Prostate gland (tissue), 2 donors: ENCODE measurements at regions not wholly inside any gene's neighbourhood (a gene's known extent, or its start where the extent isn't known, plus 50 kb on each side); places are given as distances from the start of the nearest gene placed in this dataset.
"Not testable (repeated sequence)": the region's sequence is repeated elsewhere in the genome, so short reads cannot be mapped to it uniquely, and the experiment has no call there.

Experiments used
- DNase-seq: peaks from one replicate; pipeline ENCODE4 v3.0.0-alpha.2; 2019; ENCODE audit warnings: low spot score
- H3K27ac ChIP-seq, 2 donors: fragments of 200-600 bp; sonication (generic); 2 replicates each; pipeline ENCODE4 v1.5.1; 2017 to 2019
- H3K27me3 ChIP-seq: fragments of 200-600 bp; sonication (generic); replicated peaks from 2 replicates; pipeline ENCODE4 v1.5.1; 2019; ENCODE audit not compliant: insufficient read depth
- H3K36me3 ChIP-seq, 2 donors: fragments of 200-600 bp; sonication (generic); 1 replicate in 1 of 2; 2 replicates in 1 of 2; pipeline versions ENCODE4 v1.5.1 to v1.8.1; 2017 to 2019
- H3K4me1 ChIP-seq: fragments of 200-600 bp; sonication (generic); replicated peaks from 2 replicates; pipeline ENCODE4 v1.5.1; 2019
- H3K4me3 ChIP-seq, 2 donors: fragments of 200-600 bp; sonication (generic); 2 replicates each; pipeline ENCODE4 v1.5.1; 2017 to 2019
- H3K9me3 ChIP-seq: fragments of 200-600 bp; sonication (generic); 2 replicates; pipeline ENCODE4 v1.5.1; 2017
- CTCF ChIP-seq, 4 experiments: fragments of 200-600 bp in 2 of 4; fragments of 450-650 bp in 2 of 4; sonication (generic) in 2 of 4; IDR thresholded peaks; 1 replicate in 3 of 4; 2 replicates in 1 of 4; pipeline ENCODE4 v1.5.1; 2016 to 2019; ENCODE audit warnings: antibody characterized with exemption in 4 of 4, mild to moderate bottlenecking in 2 of 4, moderate library complexity in 2 of 4
- POLR2A ChIP-seq: fragments of 450-650 bp; IDR thresholded peaks from one replicate; pipeline ENCODE4 v1.6.1; 2016; ENCODE audit warnings: antibody characterized with exemption, mild to moderate bottlenecking
- POLR2AphosphoS5 ChIP-seq: sonication (generic); formaldehyde crosslinking; IDR thresholded peaks from one replicate; pipeline ENCODE4 v1.6.1; 2017; ENCODE audit warnings: antibody characterized with exemption
- WGBS: methylation state at CpG from one replicate; pipeline ENCODE4 v1.1.5; 2018; 5-methylcytosine and 5-hydroxymethylcytosine counted together
- intact Hi-C: fragments of 100-400 bp; cut with DNase I; formaldehyde crosslinking; loops from one replicate; pipeline ENCODE4 v1.14.2; 2022

DNA sequence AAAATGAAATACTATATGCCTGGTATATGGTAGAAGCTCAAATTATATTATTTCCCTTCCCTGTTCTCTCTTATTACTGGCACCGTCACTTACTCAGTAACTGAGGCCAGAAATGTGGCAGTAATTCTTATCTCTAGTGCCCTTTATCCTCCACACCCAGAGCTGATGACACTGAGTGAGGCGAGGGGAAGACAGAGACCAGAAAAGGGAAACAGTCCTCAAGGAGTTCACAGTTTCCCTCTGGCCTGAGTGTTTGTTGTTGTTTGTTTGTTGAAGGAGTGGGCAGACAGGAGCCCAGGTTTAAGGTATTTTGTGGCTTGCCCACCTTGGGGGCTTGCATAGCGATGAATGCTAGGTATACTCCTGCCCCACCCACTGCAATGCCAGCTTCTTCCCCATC lies 101.5 kb upstream of the FNDC3A start:
- no peak overlapping the region for H3K4me3 ChIP-seq
- H3K27me3 ChIP-seq = no peaks in the 10 kb centered on the region
- no peaks in the 10 kb centered on the region for H3K36me3 ChIP-seq
- intact Hi-C loops = no loop called here
- TF ChIP-seq POLR2A = no peak
- no peak for TF ChIP-seq CTCF (IDR thresholded peaks at IDR 0.05)
- TF ChIP-seq POLR2AphosphoS5 = no peak
- no peaks in the 10 kb centered on the region for H3K9me3 ChIP-seq
- H3K27ac ChIP-seq = no peak overlapping the region
- H3K4me1 ChIP-seq = no peaks in the 10 kb centered on the region
- WGBS = 72% methylated on average over 3 of the region's 3 CpGs
- DNase-seq = no peak

GRCh38 chr13:48875047-48875446 lies 100.7 kb upstream of the FNDC3A start:
- no peak overlapping the region for H3K27ac ChIP-seq
- WGBS = 21% methylated on average over 4 of the region's 4 CpGs
- no peak overlapping the region for H3K4me3 ChIP-seq
- intact Hi-C loops = no loop called here
- H3K9me3 ChIP-seq = no peaks in the 10 kb centered on the region
- no peak for DNase-seq
- TF ChIP-seq POLR2AphosphoS5 (no peak), CTCF (IDR thresholded peaks at IDR 0.05) (no peak), POLR2A (no peak)
- H3K36me3 ChIP-seq = no peaks in the 10 kb centered on the region
- H3K4me1 ChIP-seq = no peaks in the 10 kb centered on the region
- H3K27me3 ChIP-seq = no peaks in the 10 kb centered on the region

- Histone ChIP-seq H3K9me3 (no peaks in the 10 kb centered on the region), H3K36me3 (no peaks in the 10 kb centered on the region), H3K27ac (no peak overlapping the region), H3K4me1 (no peaks in the 10 kb centered on the region), H3K4me3 (no peak overlapping the region), H3K27me3 (no peaks in the 10 kb centered on the region)
- intact Hi-C loops = no loop called here
- DNase-seq = no peak
- TF ChIP-seq CTCF (IDR thresholded peaks at IDR 0.05) = no peak
- no peak for TF ChIP-seq POLR2A
- TF ChIP-seq POLR2AphosphoS5 = no peak
These were observed 99.4 kb upstream of the FNDC3A start for GRCh38 chr13:48876289-48876688.

DNA sequence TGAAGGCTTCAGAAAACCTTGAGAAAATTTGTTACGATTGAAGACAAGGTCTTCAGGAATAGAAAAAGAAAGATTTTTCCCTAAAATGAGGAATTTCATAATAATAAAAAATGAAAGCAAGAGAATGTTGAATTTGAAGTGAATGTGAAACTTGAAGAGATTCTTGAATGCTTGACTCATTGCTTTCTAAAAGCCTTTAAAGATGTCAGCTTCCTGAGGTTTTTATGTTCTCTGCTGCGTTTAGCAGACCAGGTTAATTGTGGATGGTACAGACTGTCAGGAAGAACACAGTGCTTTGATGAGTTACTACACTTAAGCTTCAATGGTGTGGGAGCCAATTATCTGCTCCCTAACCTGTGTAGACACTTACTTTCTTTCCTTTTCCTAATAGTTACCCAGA lies 96.3 kb upstream of the FNDC3A start:
- Histone ChIP-seq H3K27ac (no peak overlapping the region), H3K36me3 (no peaks in the 10 kb centered on the region), H3K4me1 (no peaks in the 10 kb centered on the region), H3K4me3 (no peak overlapping the region), H3K9me3 (no peaks in the 10 kb centered on the region), H3K27me3 (no peaks in the 10 kb centered on the region)
- WGBS = 41% methylated on average over 2 of the region's 2 CpGs
- no peak for DNase-seq
- no peak for TF ChIP-seq POLR2AphosphoS5
- no peak for TF ChIP-seq POLR2A
- no peak for TF ChIP-seq CTCF (IDR thresholded peaks at IDR 0.05)
- intact Hi-C loops = no loop called here

- WGBS = 79% methylated on average over 7 of the region's 7 CpGs
- H3K9me3 ChIP-seq = no peaks in the 10 kb centered on the region
- TF ChIP-seq CTCF (IDR thresholded peaks at IDR 0.05) = no peak
- no peak for TF ChIP-seq POLR2AphosphoS5
- TF ChIP-seq POLR2A = no peak
- intact Hi-C loops = no loop called here
- no peaks in the 10 kb centered on the region for H3K4me1 ChIP-seq
- no peak for DNase-seq
- no peak overlapping the region for H3K4me3 ChIP-seq
- H3K36me3 ChIP-seq = no peaks in the 10 kb centered on the region
- no peaks in the 10 kb centered on the region for H3K27me3 ChIP-seq
- no peak overlapping the region for H3K27ac ChIP-seq
These were observed 95.9 kb upstream of the FNDC3A start for GRCh38 chr13:48879854-48880253.

DNA sequence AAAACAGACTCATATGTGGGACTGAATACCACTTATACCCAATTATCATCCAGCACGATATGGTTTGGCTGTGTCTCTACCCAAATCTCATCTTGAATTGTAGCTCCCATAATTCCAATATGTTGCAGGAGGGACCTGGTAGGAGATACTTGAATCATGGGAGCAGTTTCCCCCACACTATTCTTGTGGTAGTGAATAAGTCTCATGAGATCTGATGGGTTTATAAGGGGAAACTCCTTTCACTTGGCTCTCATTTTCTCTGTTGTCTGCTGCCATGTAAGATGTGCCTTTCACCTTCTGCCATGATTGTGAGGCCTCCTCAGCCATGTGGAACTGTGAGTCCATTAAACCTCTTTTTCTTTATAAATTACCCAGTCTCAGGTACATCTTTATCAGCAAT lies 91.9 kb upstream of the FNDC3A start:
- H3K4me3 ChIP-seq, H3K9me3 ChIP-seq, intact Hi-C loops, H3K4me1 ChIP-seq, H3K27ac ChIP-seq, H3K36me3 ChIP-seq, DNase-seq, H3K27me3 ChIP-seq: not testable (repeated sequence)
- 100% methylated on average over 1 of the region's 1 CpG for WGBS
